Endodermal cell (in vitro differentiated cells): ENCODE measurements at regions not wholly inside any gene's neighbourhood (a gene's known extent, or its start where the extent isn't known, plus 50 kb on each side); places are given as distances from the start of the nearest gene placed in this dataset.

Experiments used
- DNase-seq: peaks from one replicate; pipeline ENCODE4 v3.0.0-alpha.2; 2017
- H3K27ac ChIP-seq: 2 replicates; pipeline ENCODE4 v1.5.1; 2013; ENCODE audit warnings: mild to moderate bottlenecking, low read depth, low read length, moderate library complexity
- H3K27me3 ChIP-seq: 2 replicates; pipeline ENCODE4 v1.6.1; 2013; ENCODE audit warnings: mild to moderate bottlenecking, low read length, moderate library complexity; ENCODE audit not compliant: insufficient read depth, control insufficient read depth, poor library complexity, severe bottlenecking
- H3K36me3 ChIP-seq: 2 replicates; pipeline ENCODE4 v1.7.0; 2013; ENCODE audit warnings: mild to moderate bottlenecking, low read length, moderate library complexity; ENCODE audit not compliant: control insufficient read depth, insufficient read depth
- H3K4me1 ChIP-seq: one replicate; pipeline ENCODE4 v1.7.0; 2013; ENCODE audit warnings: low read length; ENCODE audit not compliant: control insufficient read depth, insufficient read depth
- H3K4me3 ChIP-seq: 2 replicates; pipeline ENCODE4 v1.5.1; 2013; ENCODE audit warnings: mild to moderate bottlenecking, low read length, moderate library complexity
- H3K9ac ChIP-seq: 2 replicates; pipeline ENCODE4 v1.6.1; 2013; ENCODE audit warnings: mild to moderate bottlenecking, low read length, moderate library complexity; ENCODE audit not compliant: poor library complexity, severe bottlenecking; ENCODE audit errors: extremely low read depth
- H3K9me3 ChIP-seq: 2 replicates; pipeline ENCODE4 v1.6.1; 2013; ENCODE audit warnings: mild to moderate bottlenecking, low read length, moderate library complexity; ENCODE audit not compliant: control insufficient read depth
- H3K27ac Mint-ChIP-seq: 2 replicates; pipeline ENCODE4 v1.8.0; 2020; ENCODE audit warnings: mixed read lengths
- H3K27me3 Mint-ChIP-seq: 2 replicates; pipeline ENCODE4 v1.8.0; 2021; ENCODE audit warnings: mild to moderate bottlenecking, mixed read lengths; ENCODE audit not compliant: insufficient read depth
- H3K36me3 Mint-ChIP-seq: 2 replicates; pipeline ENCODE4 v1.8.0; 2020; ENCODE audit warnings: low read depth, mixed read lengths
- H3K4me1 Mint-ChIP-seq: 2 replicates; pipeline ENCODE4 v1.8.0; 2020; ENCODE audit warnings: mixed read lengths
- H3K4me3 Mint-ChIP-seq: 2 replicates; pipeline ENCODE4 v1.8.0; 2020; ENCODE audit warnings: mild to moderate bottlenecking, moderate library complexity, mixed read lengths
- H3K9me3 Mint-ChIP-seq: 2 replicates; pipeline ENCODE4 v1.8.0; 2020; ENCODE audit warnings: mild to moderate bottlenecking, mixed read lengths
- WGBS, 2 experiments: methylation state at CpG; one replicate each; pipeline versions ENCODE4 v1.1.5 to v1.1.7; 2013; ENCODE audit warnings: missing lambda C conversion rate in 2 of 2, mixed read lengths in 1 of 2; ENCODE audit not compliant: insufficient coverage in 1 of 2, insufficient read length in 1 of 2; 5-methylcytosine and 5-hydroxymethylcytosine counted together
- TF ChIP-seq, protein P1 (sequence below): fragments of 200-600 bp; sonication (generic); conservative IDR thresholded peaks from 2 replicates; pipeline ENCODE4 v1.5.0; 2021; ENCODE audit warnings: antibody characterized with exemption, mild to moderate bottlenecking

DNA sequence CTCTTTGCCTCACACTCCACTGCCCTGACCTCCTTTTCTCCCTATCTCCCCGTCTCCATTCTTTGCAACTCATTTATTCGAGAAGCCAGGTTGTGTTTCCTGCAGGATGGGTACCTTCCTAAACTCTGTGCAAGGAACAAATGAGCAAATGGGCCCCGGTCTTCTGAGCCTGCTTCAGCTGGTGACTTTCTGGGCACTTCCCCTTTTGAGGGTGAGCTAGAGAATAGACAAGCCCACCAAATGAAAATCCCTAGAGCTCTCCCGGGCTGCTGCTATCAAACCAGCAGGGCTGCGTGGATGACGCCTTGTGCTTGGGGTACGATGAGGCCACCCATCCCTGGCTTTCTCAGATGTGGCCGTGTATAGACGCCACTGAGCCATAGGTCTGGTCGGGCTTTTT is 91.0 kb upstream of the FOXA2 start:
- Histone ChIP-seq H3K9ac (no peak overlapping the region), H3K4me3 (no peak overlapping the region), H3K36me3 (no peaks in the 10 kb centered on the region), H3K4me1 (peaks cover 6% of the 10 kb centered on the region), H3K27ac (no peak overlapping the region), H3K27me3 (no peaks in the 10 kb centered on the region), H3K9me3 (peaks cover 26% of the 10 kb centered on the region)
- Mint-ChIP-seq H3K4me1 (peaks cover 25% of the 10 kb centered on the region), H3K36me3 (peaks cover 2% of the 10 kb centered on the region), H3K9me3 (peaks cover 34% of the 10 kb centered on the region), H3K4me3 (no peak overlapping the region), H3K27me3 (no peaks in the 10 kb centered on the region), H3K27ac (no peak overlapping the region)
- 88 to 94% methylated on average over 7 to 10 of the region's 10 CpGs for WGBS, 2 experiments
- TF ChIP-seq, protein P1, sequence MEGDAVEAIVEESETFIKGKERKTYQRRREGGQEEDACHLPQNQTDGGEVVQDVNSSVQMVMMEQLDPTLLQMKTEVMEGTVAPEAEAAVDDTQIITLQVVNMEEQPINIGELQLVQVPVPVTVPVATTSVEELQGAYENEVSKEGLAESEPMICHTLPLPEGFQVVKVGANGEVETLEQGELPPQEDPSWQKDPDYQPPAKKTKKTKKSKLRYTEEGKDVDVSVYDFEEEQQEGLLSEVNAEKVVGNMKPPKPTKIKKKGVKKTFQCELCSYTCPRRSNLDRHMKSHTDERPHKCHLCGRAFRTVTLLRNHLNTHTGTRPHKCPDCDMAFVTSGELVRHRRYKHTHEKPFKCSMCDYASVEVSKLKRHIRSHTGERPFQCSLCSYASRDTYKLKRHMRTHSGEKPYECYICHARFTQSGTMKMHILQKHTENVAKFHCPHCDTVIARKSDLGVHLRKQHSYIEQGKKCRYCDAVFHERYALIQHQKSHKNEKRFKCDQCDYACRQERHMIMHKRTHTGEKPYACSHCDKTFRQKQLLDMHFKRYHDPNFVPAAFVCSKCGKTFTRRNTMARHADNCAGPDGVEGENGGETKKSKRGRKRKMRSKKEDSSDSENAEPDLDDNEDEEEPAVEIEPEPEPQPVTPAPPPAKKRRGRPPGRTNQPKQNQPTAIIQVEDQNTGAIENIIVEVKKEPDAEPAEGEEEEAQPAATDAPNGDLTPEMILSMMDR, result no peak
- no peak for DNase-seq

DNA sequence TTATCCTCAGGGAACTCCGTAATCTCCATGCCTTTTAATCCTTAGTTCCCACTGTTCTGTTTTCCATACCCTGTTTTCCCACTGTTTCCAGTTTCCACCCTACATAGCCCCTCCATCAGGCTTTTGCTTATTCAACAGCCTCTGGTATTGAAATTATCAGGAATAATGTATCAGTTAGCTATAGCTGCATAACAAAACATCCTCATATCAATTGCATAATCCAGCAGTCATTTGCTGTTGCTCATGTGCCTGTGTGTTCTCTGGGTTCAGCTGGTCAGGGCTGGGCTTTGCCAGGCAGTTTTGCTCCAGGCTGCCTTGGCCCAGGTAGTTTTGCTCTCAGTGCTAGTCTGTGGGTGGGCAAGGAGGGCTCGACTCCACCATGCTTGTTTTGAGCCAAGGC is 94.3 kb upstream of the FOXA2 start:
- H3K4me3 Mint-ChIP-seq, result no peak overlapping the region
- no peak overlapping the region for H3K27ac Mint-ChIP-seq
- H3K36me3 Mint-ChIP-seq, result no peaks in the 10 kb centered on the region
- 94 to 99% methylated on average over 2 of the region's 2 CpGs for WGBS, 2 experiments
- no peaks in the 10 kb centered on the region for H3K27me3 Mint-ChIP-seq
- H3K4me1 Mint-ChIP-seq, result peaks cover 27% of the 10 kb centered on the region
- Histone ChIP-seq H3K4me1 (peaks cover under 1% of the 10 kb centered on the region), H3K9ac (no peak overlapping the region), H3K27me3 (no peaks in the 10 kb centered on the region), H3K9me3 (peaks cover 12% of the 10 kb centered on the region), H3K36me3 (no peaks in the 10 kb centered on the region), H3K4me3 (peak overlapping the region; percentile 47), H3K27ac (no peak overlapping the region)
- TF ChIP-seq, protein P1, result no peak
- no peak for DNase-seq
- H3K9me3 Mint-ChIP-seq, result peaks cover 12% of the 10 kb centered on the region

DNA sequence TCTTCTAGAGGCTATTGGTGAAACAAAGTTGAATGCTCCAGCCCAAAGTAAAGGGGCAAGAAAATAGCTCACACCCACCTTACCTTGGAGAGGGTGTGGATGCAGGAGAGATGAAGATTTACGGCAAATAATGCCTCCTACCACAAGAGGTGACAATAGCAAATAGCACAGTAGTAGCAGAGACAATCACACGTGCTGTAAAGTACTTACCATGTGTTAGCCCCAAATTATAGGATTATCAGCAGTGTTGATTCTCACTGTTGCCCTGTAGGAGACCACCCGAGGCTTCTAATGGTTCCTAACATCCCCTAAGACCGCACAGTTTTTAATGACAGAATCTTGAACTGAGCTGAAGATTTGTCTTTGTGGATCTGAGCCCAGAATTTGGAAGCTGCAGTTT is 94.8 kb upstream of the FOXA2 start:
- Mint-ChIP-seq H3K4me1 (peaks cover 27% of the 10 kb centered on the region), H3K27ac (no peak overlapping the region), H3K27me3 (no peaks in the 10 kb centered on the region), H3K4me3 (no peak overlapping the region), H3K9me3 (peaks cover 12% of the 10 kb centered on the region), H3K36me3 (no peaks in the 10 kb centered on the region)
- Histone ChIP-seq H3K27me3 (no peaks in the 10 kb centered on the region), H3K9me3 (peaks cover 12% of the 10 kb centered on the region), H3K9ac (no peak overlapping the region), H3K4me3 (peak overlapping the region; percentile 47), H3K4me1 (peaks cover 2% of the 10 kb centered on the region), H3K27ac (no peak overlapping the region), H3K36me3 (no peaks in the 10 kb centered on the region)
- WGBS, 2 experiments, result 90 to 94% methylated on average over 2 to 4 of the region's 4 CpGs
- DNase-seq, result no peak
- TF ChIP-seq, protein P1, result no peak
